Mesothelial cell of epicardium (in vitro differentiated cells): ENCODE measurements at regions not wholly inside any gene's neighbourhood (a gene's known extent, or its start where the extent isn't known, plus 50 kb on each side); places are given as distances from the start of the nearest gene placed in this dataset.

Experiments
- DNase-seq, 2 experiments: peaks; one replicate each; pipeline ENCODE4 v3.0.0; 2021; ENCODE audit warnings: low spot score in 2 of 2; ENCODE audit not compliant: unreplicated experiment in 2 of 2
- H3K27ac Mint-ChIP-seq: 2 replicates; pipeline ENCODE4 v1.8.0; 2021; ENCODE audit warnings: mixed read lengths
- H3K27me3 Mint-ChIP-seq: 2 replicates; pipeline ENCODE4 v1.8.0; 2021; ENCODE audit warnings: low read depth, mixed read lengths
- H3K36me3 Mint-ChIP-seq: 2 replicates; pipeline ENCODE4 v1.8.0; 2021; ENCODE audit warnings: mixed read lengths
- H3K4me1 Mint-ChIP-seq: 2 replicates; pipeline ENCODE4 v1.8.0; 2021; ENCODE audit warnings: mixed read lengths
- H3K4me3 Mint-ChIP-seq: 2 replicates; pipeline ENCODE4 v1.8.0; 2021; ENCODE audit warnings: mild to moderate bottlenecking, moderate library complexity, mixed read lengths
- H3K9me3 Mint-ChIP-seq: 2 replicates; pipeline ENCODE4 v1.8.0; 2021; ENCODE audit warnings: mixed read lengths
- CTCF ChIP-seq: fragments of 200-600 bp; sonication (generic); IDR thresholded peaks from one replicate; pipeline ENCODE4 v1.5.0; 2021; ENCODE audit warnings: antibody characterized with exemption; ENCODE audit not compliant: unreplicated experiment

- Mint-ChIP-seq H3K27me3 (peaks cover 2% of the 10 kb centered on the region), H3K36me3 (no peaks in the 10 kb centered on the region), H3K4me1 (peaks cover 5% of the 10 kb centered on the region), H3K9me3 (peaks cover 4% of the 10 kb centered on the region), H3K4me3 (no peak overlapping the region), H3K27ac (no peak overlapping the region)
- no peak for DNase-seq
- TF ChIP-seq CTCF = no peak
These were observed 177.3 kb upstream of the PLXNA2 start for GRCh38 chr1:208421486-208421885.

- no peak overlapping the region for H3K4me3 Mint-ChIP-seq
- TF ChIP-seq CTCF = no peak
These were observed 179.3 kb upstream of the PLXNA2 start for GRCh38 chr1:208423526-208423925.

GRCh38 chr1:208425096-208425495 is 180.9 kb upstream of the PLXNA2 start:
- no peaks in the 10 kb centered on the region for H3K36me3 Mint-ChIP-seq
- H3K4me3 Mint-ChIP-seq = no peak overlapping the region
- H3K27ac Mint-ChIP-seq = no peak overlapping the region
- TF ChIP-seq CTCF = no peak
- peaks cover 5% of the 10 kb centered on the region for H3K4me1 Mint-ChIP-seq
- no peak for DNase-seq
- H3K27me3 Mint-ChIP-seq = no peaks in the 10 kb centered on the region
- peaks cover 4% of the 10 kb centered on the region for H3K9me3 Mint-ChIP-seq

More at GRCh38 chr1:208423526-208423925, 179.3 kb upstream of the PLXNA2 start:
- Mint-ChIP-seq H3K27me3 (no peaks in the 10 kb centered on the region), H3K36me3 (no peaks in the 10 kb centered on the region), H3K9me3 (peaks cover 4% of the 10 kb centered on the region), H3K27ac (no peak overlapping the region), H3K4me1 (peaks cover 5% of the 10 kb centered on the region)
- DNase-seq = no peak

- no peak overlapping the region for H3K4me3 Mint-ChIP-seq
- no peak overlapping the region for H3K27ac Mint-ChIP-seq
- no peak for TF ChIP-seq CTCF
- no peaks in the 10 kb centered on the region for H3K36me3 Mint-ChIP-seq
- no peak for DNase-seq
- peaks cover 9% of the 10 kb centered on the region for H3K4me1 Mint-ChIP-seq
- H3K9me3 Mint-ChIP-seq = no peaks in the 10 kb centered on the region
- H3K27me3 Mint-ChIP-seq = peaks cover 2% of the 10 kb centered on the region
These were observed 186.0 kb upstream of the PLXNA2 start for GRCh38 chr1:208430220-208430619.

- Mint-ChIP-seq H3K27me3 (peaks cover 2% of the 10 kb centered on the region), H3K4me3 (no peak overlapping the region), H3K36me3 (no peaks in the 10 kb centered on the region), H3K9me3 (no peaks in the 10 kb centered on the region), H3K4me1 (peaks cover 9% of the 10 kb centered on the region), H3K27ac (no peak overlapping the region)
- no peak for TF ChIP-seq CTCF
- DNase-seq = no peak
These were observed 187.5 kb upstream of the PLXNA2 start for GRCh38 chr1:208431721-208432120.

- no peaks in the 10 kb centered on the region for H3K9me3 Mint-ChIP-seq
- peaks cover 9% of the 10 kb centered on the region for H3K4me1 Mint-ChIP-seq
- no peak for TF ChIP-seq CTCF
- no peak overlapping the region for H3K4me3 Mint-ChIP-seq
- H3K36me3 Mint-ChIP-seq = no peaks in the 10 kb centered on the region
- H3K27me3 Mint-ChIP-seq = peaks cover 2% of the 10 kb centered on the region
- DNase-seq = no peak
- no peak overlapping the region for H3K27ac Mint-ChIP-seq
These were observed 188.2 kb upstream of the PLXNA2 start for GRCh38 chr1:208432346-208432745.
